PFSK-1 (cell line): ENCODE measurements at regions not wholly inside any gene's neighbourhood (a gene's known extent, or its start where the extent isn't known, plus 50 kb on each side); places are given as distances from the start of the nearest gene placed in this dataset.

Experiments
- POLR2AphosphoS5 ChIP-seq: IDR thresholded peaks from 2 replicates; pipeline ENCODE4 v1.6.1; 2012; ENCODE audit warnings: low read depth, mild to moderate bottlenecking, control low read depth, low read length, moderate library complexity
- SIN3A ChIP-seq: IDR thresholded peaks from 2 replicates; pipeline ENCODE4 v1.6.1; 2012; ENCODE audit warnings: mild to moderate bottlenecking, low read length, moderate library complexity, borderline replicate concordance; ENCODE audit not compliant: insufficient read depth
- TAF1 ChIP-seq: IDR thresholded peaks from 2 replicates; pipeline ENCODE4 v1.6.1; 2012; ENCODE audit warnings: low read length, control low read depth, borderline replicate concordance; ENCODE audit not compliant: insufficient read depth
- TF ChIP-seq, protein P1 (sequence below), 2 experiments: IDR thresholded peaks; 2 replicates each; pipeline versions ENCODE4 v1.6.1 to v1.8.0; 2011 to 2012; ENCODE audit warnings: low read depth in 2 of 2, low read length in 2 of 2, control low read depth in 1 of 2, inconsistent platforms in 1 of 2, mild to moderate bottlenecking in 1 of 2, moderate library complexity in 1 of 2; ENCODE audit not compliant: insufficient read depth in 1 of 2

DNA sequence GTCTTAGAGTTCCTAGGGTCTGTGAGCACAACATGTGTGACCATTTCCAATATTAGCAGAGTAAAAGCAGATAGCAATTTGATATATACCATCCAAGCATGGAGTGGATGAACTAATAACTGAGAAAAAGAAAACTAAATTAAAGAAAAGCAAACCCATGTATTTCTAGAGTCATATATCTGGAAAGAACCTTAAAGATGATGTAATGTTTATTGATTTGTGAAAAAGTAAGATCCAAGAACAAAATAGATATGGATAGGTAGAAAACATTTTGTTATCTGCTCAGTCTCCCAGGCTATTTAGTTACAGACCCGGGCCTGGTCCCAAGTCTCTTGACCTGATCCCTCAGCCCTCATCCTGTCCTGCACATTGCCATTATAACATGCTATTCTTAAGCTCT is 526.8 kb downstream of the EPM2A start:
- TF ChIP-seq, protein P1, sequence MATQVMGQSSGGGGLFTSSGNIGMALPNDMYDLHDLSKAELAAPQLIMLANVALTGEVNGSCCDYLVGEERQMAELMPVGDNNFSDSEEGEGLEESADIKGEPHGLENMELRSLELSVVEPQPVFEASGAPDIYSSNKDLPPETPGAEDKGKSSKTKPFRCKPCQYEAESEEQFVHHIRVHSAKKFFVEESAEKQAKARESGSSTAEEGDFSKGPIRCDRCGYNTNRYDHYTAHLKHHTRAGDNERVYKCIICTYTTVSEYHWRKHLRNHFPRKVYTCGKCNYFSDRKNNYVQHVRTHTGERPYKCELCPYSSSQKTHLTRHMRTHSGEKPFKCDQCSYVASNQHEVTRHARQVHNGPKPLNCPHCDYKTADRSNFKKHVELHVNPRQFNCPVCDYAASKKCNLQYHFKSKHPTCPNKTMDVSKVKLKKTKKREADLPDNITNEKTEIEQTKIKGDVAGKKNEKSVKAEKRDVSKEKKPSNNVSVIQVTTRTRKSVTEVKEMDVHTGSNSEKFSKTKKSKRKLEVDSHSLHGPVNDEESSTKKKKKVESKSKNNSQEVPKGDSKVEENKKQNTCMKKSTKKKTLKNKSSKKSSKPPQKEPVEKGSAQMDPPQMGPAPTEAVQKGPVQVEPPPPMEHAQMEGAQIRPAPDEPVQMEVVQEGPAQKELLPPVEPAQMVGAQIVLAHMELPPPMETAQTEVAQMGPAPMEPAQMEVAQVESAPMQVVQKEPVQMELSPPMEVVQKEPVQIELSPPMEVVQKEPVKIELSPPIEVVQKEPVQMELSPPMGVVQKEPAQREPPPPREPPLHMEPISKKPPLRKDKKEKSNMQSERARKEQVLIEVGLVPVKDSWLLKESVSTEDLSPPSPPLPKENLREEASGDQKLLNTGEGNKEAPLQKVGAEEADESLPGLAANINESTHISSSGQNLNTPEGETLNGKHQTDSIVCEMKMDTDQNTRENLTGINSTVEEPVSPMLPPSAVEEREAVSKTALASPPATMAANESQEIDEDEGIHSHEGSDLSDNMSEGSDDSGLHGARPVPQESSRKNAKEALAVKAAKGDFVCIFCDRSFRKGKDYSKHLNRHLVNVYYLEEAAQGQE (IDR thresholded peaks at IDR 0.05; ENCODE audit: insufficient read depth in 1 of 2, low read depth in 2 of 2, low read length in 2 of 2) = no peak
- no peak for TF ChIP-seq TAF1
- TF ChIP-seq POLR2AphosphoS5 = no peak
- TF ChIP-seq SIN3A = no peak
